Fibroblast of lung (primary cell): ENCODE measurements at regions not wholly inside any gene's neighbourhood (a gene's known extent, or its start where the extent isn't known, plus 50 kb on each side); places are given as distances from the start of the nearest gene placed in this dataset.
"Not testable (repeated sequence)": the region's sequence is repeated elsewhere in the genome, so short reads cannot be mapped to it uniquely, and the experiment has no call there.

Experiments
- CTCF ChIP-seq, 2 donors: IDR thresholded peaks in 1 of 2; conservative IDR thresholded peaks in 1 of 2; 1 replicate in 1 of 2; 2 replicates in 1 of 2; pipeline ENCODE4 v1.5.1; 2011 to 2012; ENCODE audit warnings: low read length in 2 of 2, control low read depth in 1 of 2, inconsistent platforms in 1 of 2, low read depth in 1 of 2, mild to moderate bottlenecking in 1 of 2
- EZH2 ChIP-seq: IDR thresholded peaks from 2 replicates; pipeline ENCODE4 v1.5.1; 2012; ENCODE audit warnings: low read length, control low read depth, mild to moderate bottlenecking; ENCODE audit errors: missing control alignments

- not testable (repeated sequence) for TF ChIP-seq CTCF (conservative IDR thresholded peaks at IDR 0.05 in 1 of 2, IDR thresholded peaks at IDR 0.05 in 1 of 2; ENCODE audit: low read depth in 1 of 2, low read length in 2 of 2); EZH2
Measured at GRCh38 chr5:105859350-105859749, 1811.4 kb downstream of the EFNA5 start.
